Upper lobe of left lung (tissue), 6 donors: ENCODE measurements at regions not wholly inside any gene's neighbourhood (a gene's known extent, or its start where the extent isn't known, plus 50 kb on each side); places are given as distances from the start of the nearest gene placed in this dataset.

Experiments used
- ATAC-seq, 2 donors: fragments of 200-7000 bp; cut with Tn5 transposase; one replicate each; pipeline ENCODE4 v1.9.1; 2022; ENCODE audit warnings: mild to moderate bottlenecking in 2 of 2, moderate library complexity in 2 of 2; ENCODE audit not compliant: low FRiP score in 2 of 2
- DNase-seq, 2 donors: peaks; one replicate each; pipeline ENCODE4 v3.0.0-alpha.2; 2019 to 2020
- H3K27ac ChIP-seq, 4 donors: fragments of 200-600 bp; sonication (generic); one replicate each; pipeline ENCODE4 v1.5.1; 2016 to 2019
- H3K27me3 ChIP-seq, 4 donors: fragments of 200-600 bp; sonication (generic); one replicate each; pipeline ENCODE4 v1.5.1; 2017 to 2019
- H3K36me3 ChIP-seq, 4 donors: fragments of 200-600 bp; sonication (generic); one replicate each; pipeline ENCODE4 v1.5.1; 2016 to 2019
- H3K4me1 ChIP-seq, 4 donors: fragments of 200-600 bp; sonication (generic); one replicate each; pipeline ENCODE4 v1.5.1; 2018 to 2019
- H3K4me3 ChIP-seq, 4 donors: fragments of 200-600 bp; sonication (generic); one replicate each; pipeline ENCODE4 v1.5.1; 2017 to 2019; ENCODE audit warnings: mild to moderate bottlenecking in 2 of 4, moderate library complexity in 1 of 4
- H3K9me3 ChIP-seq, 4 donors: fragments of 200-600 bp; sonication (generic); one replicate each; pipeline ENCODE4 v1.5.1; 2018 to 2019
- EP300 ChIP-seq, 4 donors: sonication (generic); formaldehyde crosslinking; IDR thresholded peaks; one replicate each; pipeline ENCODE4 v1.5.1; 2017; ENCODE audit warnings: antibody characterized with exemption in 4 of 4, control low read depth in 2 of 4
- POLR2A ChIP-seq, 4 donors: fragments of 450-650 bp; IDR thresholded peaks; one replicate each; pipeline ENCODE4 v1.5.1; 2016 to 2017; ENCODE audit warnings: antibody characterized with exemption in 4 of 4, mild to moderate bottlenecking in 2 of 4
- POLR2AphosphoS5 ChIP-seq, 2 donors: sonication (generic); formaldehyde crosslinking; IDR thresholded peaks; one replicate each; pipeline ENCODE4 v1.5.1; 2017; ENCODE audit warnings: antibody characterized with exemption in 2 of 2
- WGBS, 2 donors: methylation state at CpG; one replicate each; pipeline ENCODE4 v1.1.5; 2017 to 2018; 5-methylcytosine and 5-hydroxymethylcytosine counted together
- TF ChIP-seq, protein P1 (sequence below), 6 experiments: fragments of 450-650 bp in 4 of 6; fragments of 200-600 bp in 2 of 6; sonication (generic) in 2 of 6; IDR thresholded peaks; one replicate each; pipeline ENCODE4 v1.5.1; 2016 to 2019; ENCODE audit warnings: antibody characterized with exemption in 6 of 6
- donor health status: DM: no; HTN: no; CAD: no; lungs with moderate emphysema.
- donor health status: DM: no; HTN: yes; CAD: no; lungs with severe emphysema.

DNA sequence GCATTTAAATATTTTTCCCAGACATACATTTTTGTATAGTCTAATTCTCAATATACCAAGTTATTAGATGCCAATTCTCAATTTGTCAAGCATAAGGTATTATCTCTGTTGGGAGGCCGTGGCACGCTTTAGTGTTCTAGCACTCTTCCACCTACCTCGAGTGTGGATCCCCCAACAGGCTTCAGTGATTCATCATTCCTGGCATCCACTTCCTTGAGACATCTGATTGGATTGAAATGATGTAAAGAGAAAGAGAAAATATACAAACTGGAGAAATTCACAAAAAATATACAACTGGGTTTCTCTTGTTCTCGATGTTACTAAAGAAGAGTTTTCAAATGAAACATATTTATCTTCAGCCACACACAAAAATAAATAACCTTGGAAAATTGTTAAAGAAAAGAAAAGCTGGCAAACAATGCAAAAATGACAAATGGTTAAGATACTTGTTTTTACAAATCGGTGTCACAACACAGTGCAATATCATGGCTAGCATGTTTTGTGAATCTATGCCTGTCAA, 218.0 kb upstream of the CDIN1 start:
- Histone ChIP-seq H3K27ac (no peak overlapping the region), H3K36me3 (no peaks in the 10 kb centered on the region)

DNA sequence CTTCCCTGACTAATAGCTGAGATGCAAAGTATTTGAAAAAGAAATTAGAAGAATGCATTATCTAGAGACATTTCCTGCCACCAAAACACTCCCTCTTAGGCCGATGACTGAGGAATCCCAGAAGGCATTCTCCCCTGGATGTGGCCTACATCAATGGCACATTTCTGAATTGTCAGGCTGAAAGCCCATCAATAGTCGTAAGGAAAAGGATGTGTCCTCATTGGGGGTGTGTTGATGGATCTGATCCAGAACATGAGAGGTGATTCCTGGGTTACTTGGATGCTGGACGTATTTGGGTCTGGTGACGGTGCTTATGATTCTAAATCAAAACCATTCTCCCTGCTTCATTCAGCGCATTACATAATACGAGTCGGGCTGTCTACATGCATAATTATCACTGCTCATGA, 216.9 kb upstream of the CDIN1 start:
- Histone ChIP-seq H3K27ac (no peak overlapping the region), H3K36me3 (no peaks in the 10 kb centered on the region)

More for the DNA sequence above, 218.0 kb upstream of the CDIN1 start:
- TF ChIP-seq POLR2A (IDR thresholded peaks at IDR 0.05): no peak
- TF ChIP-seq, protein P1, sequence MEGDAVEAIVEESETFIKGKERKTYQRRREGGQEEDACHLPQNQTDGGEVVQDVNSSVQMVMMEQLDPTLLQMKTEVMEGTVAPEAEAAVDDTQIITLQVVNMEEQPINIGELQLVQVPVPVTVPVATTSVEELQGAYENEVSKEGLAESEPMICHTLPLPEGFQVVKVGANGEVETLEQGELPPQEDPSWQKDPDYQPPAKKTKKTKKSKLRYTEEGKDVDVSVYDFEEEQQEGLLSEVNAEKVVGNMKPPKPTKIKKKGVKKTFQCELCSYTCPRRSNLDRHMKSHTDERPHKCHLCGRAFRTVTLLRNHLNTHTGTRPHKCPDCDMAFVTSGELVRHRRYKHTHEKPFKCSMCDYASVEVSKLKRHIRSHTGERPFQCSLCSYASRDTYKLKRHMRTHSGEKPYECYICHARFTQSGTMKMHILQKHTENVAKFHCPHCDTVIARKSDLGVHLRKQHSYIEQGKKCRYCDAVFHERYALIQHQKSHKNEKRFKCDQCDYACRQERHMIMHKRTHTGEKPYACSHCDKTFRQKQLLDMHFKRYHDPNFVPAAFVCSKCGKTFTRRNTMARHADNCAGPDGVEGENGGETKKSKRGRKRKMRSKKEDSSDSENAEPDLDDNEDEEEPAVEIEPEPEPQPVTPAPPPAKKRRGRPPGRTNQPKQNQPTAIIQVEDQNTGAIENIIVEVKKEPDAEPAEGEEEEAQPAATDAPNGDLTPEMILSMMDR (IDR thresholded peaks at IDR 0.05): no peak
- TF ChIP-seq EP300 (IDR thresholded peaks at IDR 0.05): no peak
- no peak for TF ChIP-seq POLR2AphosphoS5 (IDR thresholded peaks at IDR 0.05)
- ATAC-seq (no peak), DNase-seq (no peak)
- no peaks in the 10 kb centered on the region for H3K27me3 ChIP-seq
- H3K4me1 ChIP-seq: peaks cover 0 to 20% (median 5%) of the 10 kb centered on the region in 4 donors
- WGBS, 2 donors: 86 to 90% methylated on average over 5 of the region's 5 CpGs
- no peaks in the 10 kb centered on the region for H3K9me3 ChIP-seq
- H3K4me3 ChIP-seq: no peak overlapping the region

DNA sequence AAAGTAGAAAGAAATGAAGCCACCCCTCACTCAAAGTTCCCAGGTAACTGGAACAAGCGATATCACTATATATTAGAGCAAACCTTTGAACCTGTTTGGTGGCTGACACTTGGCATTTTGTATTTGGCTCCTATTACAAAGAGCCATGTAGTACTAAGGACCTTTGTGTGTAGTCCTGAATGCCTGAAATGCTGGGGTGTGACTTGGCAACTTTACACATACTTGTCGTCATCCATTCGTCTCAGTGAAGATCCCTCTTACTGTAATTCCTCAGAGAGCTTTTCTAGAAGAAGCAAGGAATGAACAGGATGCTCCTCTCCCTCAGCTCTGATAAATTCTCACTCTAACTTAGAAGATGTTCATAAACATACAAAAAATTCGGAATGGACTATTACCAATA, 216.1 kb upstream of the CDIN1 start:
- no peak for DNase-seq
- 62 to 75% methylated on average over 4 of the region's 4 CpGs for WGBS, 2 donors
- no peak for ATAC-seq
- Histone ChIP-seq H3K27ac (no peak overlapping the region), H3K9me3 (no peaks in the 10 kb centered on the region), H3K4me3 (no peak overlapping the region), H3K4me1 (peaks cover 0 to 3% (median under 1%) of the 10 kb centered on the region in 4 donors), H3K36me3 (no peaks in the 10 kb centered on the region), H3K27me3 (no peaks in the 10 kb centered on the region)
- no peak for TF ChIP-seq EP300 (IDR thresholded peaks at IDR 0.05)
- TF ChIP-seq, protein P1 (IDR thresholded peaks at IDR 0.05): no peak

More for the DNA sequence above, 216.9 kb upstream of the CDIN1 start:
- Histone ChIP-seq H3K4me1 (peaks cover 0 to 11% (median 5%) of the 10 kb centered on the region in 4 donors), H3K27me3 (no peaks in the 10 kb centered on the region), H3K9me3 (no peaks in the 10 kb centered on the region), H3K4me3 (no peak overlapping the region)
- 71 to 90% methylated on average over 5 to 7 of the region's 7 CpGs for WGBS, 2 donors
- ATAC-seq (peak; percentile 37 to 41), DNase-seq (no peak)
- TF ChIP-seq, protein P1 (IDR thresholded peaks at IDR 0.05): no peak
- no peak for TF ChIP-seq POLR2A (IDR thresholded peaks at IDR 0.05)
- TF ChIP-seq POLR2AphosphoS5 (IDR thresholded peaks at IDR 0.05): peak in 1 of 2 donors; percentile 11
- TF ChIP-seq EP300 (IDR thresholded peaks at IDR 0.05): no peak

DNA sequence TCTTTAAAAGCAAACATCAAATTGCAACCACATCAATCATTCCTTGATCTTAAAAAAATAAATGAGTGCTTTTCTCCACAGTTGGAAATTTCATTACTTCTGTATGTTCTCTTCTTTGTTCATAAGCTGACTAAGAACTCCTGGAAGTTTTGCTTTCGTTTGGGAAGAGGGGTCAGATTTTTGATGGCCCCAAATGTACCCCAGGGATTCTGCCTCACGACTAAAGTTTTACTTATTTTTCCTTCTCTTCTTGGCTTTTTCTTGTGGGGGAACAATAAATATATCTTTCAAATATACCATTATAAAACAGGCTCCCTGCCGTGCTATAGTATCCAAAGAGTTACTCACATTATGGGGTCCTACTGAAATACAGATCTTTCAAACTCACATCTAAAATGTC, 215.0 kb upstream of the CDIN1 start:
- no peaks in the 10 kb centered on the region for H3K27me3 ChIP-seq
- DNase-seq (no peak), ATAC-seq (no peak)
- no peaks in the 10 kb centered on the region for H3K36me3 ChIP-seq
- WGBS, 2 donors: 66 to 83% methylated on average over 3 of the region's 3 CpGs
- no peak overlapping the region for H3K27ac ChIP-seq
- H3K4me3 ChIP-seq: no peak overlapping the region
- H3K9me3 ChIP-seq: no peaks in the 10 kb centered on the region
- TF ChIP-seq POLR2AphosphoS5 (IDR thresholded peaks at IDR 0.05) (no peak), POLR2A (IDR thresholded peaks at IDR 0.05) (no peak), EP300 (IDR thresholded peaks at IDR 0.05) (no peak)
- TF ChIP-seq, protein P1 (IDR thresholded peaks at IDR 0.05): no peak
- no peaks in the 10 kb centered on the region for H3K4me1 ChIP-seq

DNA sequence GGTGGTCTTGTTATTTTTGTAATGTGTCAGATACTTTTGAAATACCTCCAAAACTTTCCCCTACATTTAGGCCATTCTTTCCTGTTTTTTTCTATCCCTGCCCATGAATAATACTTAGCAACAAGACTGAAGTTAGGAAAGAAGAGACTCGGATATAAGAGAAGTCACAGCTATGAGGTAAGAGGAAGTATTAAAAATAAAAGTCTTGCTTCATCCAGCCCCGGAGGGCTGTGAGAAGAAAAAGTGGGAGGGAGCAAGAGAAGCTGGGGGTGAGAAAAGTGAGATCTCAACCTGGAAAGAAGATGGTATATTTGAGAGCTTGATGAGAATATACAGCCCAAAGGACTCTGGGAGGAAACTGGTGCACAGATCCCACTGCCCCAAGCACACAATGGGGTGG, 213.5 kb upstream of the CDIN1 start:
- Histone ChIP-seq H3K4me1 (no peaks in the 10 kb centered on the region), H3K4me3 (no peak overlapping the region), H3K27me3 (no peaks in the 10 kb centered on the region), H3K9me3 (no peaks in the 10 kb centered on the region), H3K27ac (no peak overlapping the region), H3K36me3 (no peaks in the 10 kb centered on the region)
- ATAC-seq (no peak), DNase-seq (no peak)
- TF ChIP-seq POLR2A (IDR thresholded peaks at IDR 0.05) (no peak), EP300 (IDR thresholded peaks at IDR 0.05) (no peak), POLR2AphosphoS5 (IDR thresholded peaks at IDR 0.05) (no peak)
- TF ChIP-seq, protein P1 (IDR thresholded peaks at IDR 0.05): no peak
- 35% methylated on average over 2 of the region's 2 CpGs for WGBS, 2 donors
